Mesendoderm (in vitro differentiated cells): ENCODE measurements at regions not wholly inside any gene's neighbourhood (a gene's known extent, or its start where the extent isn't known, plus 50 kb on each side); places are given as distances from the start of the nearest gene placed in this dataset.
A peak's percentile ranks its signal among the peaks of the same experiment; 100 is the strongest.

Experiments used
- DNase-seq: peaks from one replicate; pipeline ENCODE4 v3.0.0; 2013
- H2AK5ac ChIP-seq: 2 replicates; pipeline ENCODE4 v1.6.1; 2013; ENCODE audit warnings: low read length, inconsistent platforms
- H2BK120ac ChIP-seq: 2 replicates; pipeline ENCODE4 v1.6.1; 2013; ENCODE audit warnings: low read depth, mild to moderate bottlenecking, low read length, moderate library complexity, mixed read lengths
- H2BK15ac ChIP-seq: replicated peaks from 2 replicates; pipeline ENCODE4 v1.6.1; 2013; ENCODE audit warnings: low read depth, mild to moderate bottlenecking, moderate library complexity
- H2BK5ac ChIP-seq: 2 replicates; pipeline ENCODE4 v1.6.1; 2013; ENCODE audit warnings: low read length, inconsistent platforms
- H3K18ac ChIP-seq: 2 replicates; pipeline ENCODE4 v1.6.1; 2013; ENCODE audit warnings: mild to moderate bottlenecking, low read length, mixed read lengths
- H3K23ac ChIP-seq: one replicate; pipeline ENCODE4 v1.6.1; 2013; ENCODE audit warnings: low read length
- H3K27ac ChIP-seq: 2 replicates; pipeline ENCODE4 v1.5.1; 2013; ENCODE audit warnings: low read depth, mild to moderate bottlenecking, inconsistent platforms, low read length, moderate library complexity
- H3K27me3 ChIP-seq: 2 replicates; pipeline ENCODE4 v1.6.1; 2013; ENCODE audit warnings: low read length, control low read depth, mild to moderate bottlenecking, inconsistent platforms; ENCODE audit not compliant: insufficient read depth, poor library complexity
- H3K36me3 ChIP-seq: 2 replicates; pipeline ENCODE4 v1.6.1; 2013; ENCODE audit warnings: low read length, inconsistent platforms; ENCODE audit not compliant: control insufficient read depth, insufficient read depth
- H3K4ac ChIP-seq: one replicate; pipeline ENCODE4 v1.6.1; 2013; ENCODE audit warnings: low read depth, mild to moderate bottlenecking, low read length, moderate library complexity
- H3K4me1 ChIP-seq: 2 replicates; pipeline ENCODE4 v1.6.1; 2013; ENCODE audit warnings: low read depth, low read length, inconsistent platforms; ENCODE audit not compliant: control insufficient read depth
- H3K4me2 ChIP-seq: 2 replicates; pipeline ENCODE4 v1.6.1; 2013; ENCODE audit warnings: low read length
- H3K4me3 ChIP-seq: 2 replicates; pipeline ENCODE4 v1.5.1; 2013; ENCODE audit warnings: mild to moderate bottlenecking, low read length
- H3K56ac ChIP-seq: one replicate; pipeline ENCODE4 v1.6.1; 2013; ENCODE audit warnings: low read length
- H3K79me1 ChIP-seq: 2 replicates; pipeline ENCODE4 v1.6.1; 2013; ENCODE audit warnings: low read length, inconsistent platforms
- H3K79me2 ChIP-seq: 2 replicates; pipeline ENCODE4 v1.6.1; 2013; ENCODE audit warnings: mild to moderate bottlenecking, low read length; ENCODE audit not compliant: control insufficient read depth, insufficient read depth
- H3K9ac ChIP-seq: 2 replicates; pipeline ENCODE4 v1.6.1; 2013; ENCODE audit warnings: low read length, inconsistent platforms
- H4K5ac ChIP-seq: one replicate; pipeline ENCODE4 v1.6.1; 2013; ENCODE audit warnings: low read length
- H4K8ac ChIP-seq: one replicate; pipeline ENCODE4 v1.6.1; 2013; ENCODE audit warnings: low read depth, mild to moderate bottlenecking, control low read depth, low read length, moderate library complexity
- WGBS: extraction: QIAGEN DNeasy Blood & Tissue Kit; methylation state at CpG from one replicate; pipeline ENCODE4 v1.1.7; 2013; ENCODE audit warnings: low lambda C conversion rate, missing lambda C conversion rate; ENCODE audit not compliant: insufficient coverage; ENCODE audit errors: extremely low coverage; 5-methylcytosine and 5-hydroxymethylcytosine counted together

DNA sequence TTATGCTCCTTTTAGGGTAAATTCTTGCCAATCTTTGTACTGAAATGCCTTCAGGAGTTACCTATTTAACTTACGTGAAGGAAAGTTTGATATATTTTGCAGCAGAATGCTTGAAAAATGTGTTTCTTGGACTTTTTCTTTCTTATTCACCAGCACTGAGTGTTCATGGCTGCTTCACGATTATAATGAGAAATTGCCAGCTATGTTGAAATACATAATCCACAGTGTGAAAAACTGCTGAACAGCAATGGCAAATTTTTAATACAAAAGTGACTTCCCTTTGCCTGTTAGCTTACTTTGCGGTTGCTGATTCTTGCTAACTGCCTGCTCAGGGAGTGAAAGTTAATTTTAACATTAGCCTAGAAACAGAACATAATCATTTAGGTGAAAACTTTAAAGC lies 153.8 kb upstream of the SLC4A4 start:
- H3K4me3 ChIP-seq = no peak overlapping the region
- H3K4me1 ChIP-seq = peaks cover 1% of the 10 kb centered on the region
- no peak for DNase-seq
- no peaks in the 10 kb centered on the region for H3K79me1 ChIP-seq
- no peak overlapping the region for H2BK5ac ChIP-seq
- no peak overlapping the region for H3K4me2 ChIP-seq
- H3K27ac ChIP-seq = no peak overlapping the region
- no peak overlapping the region for H2AK5ac ChIP-seq
- H3K18ac ChIP-seq = no peak overlapping the region
- no peaks in the 10 kb centered on the region for H3K79me2 ChIP-seq
- H3K56ac ChIP-seq = no peak overlapping the region
- no peak overlapping the region for H3K9ac ChIP-seq
- H2BK15ac ChIP-seq = no peak overlapping the region
- H3K23ac ChIP-seq = no peak overlapping the region
- WGBS = no CpG with 5 or more reads among the region's 3 CpGs
- H3K4ac ChIP-seq = no peak overlapping the region
- H4K8ac ChIP-seq = no peak overlapping the region
- no peak overlapping the region for H4K5ac ChIP-seq
- peaks cover 2% of the 10 kb centered on the region for H3K27me3 ChIP-seq
- no peak overlapping the region for H2BK120ac ChIP-seq
- no peaks in the 10 kb centered on the region for H3K36me3 ChIP-seq

DNA sequence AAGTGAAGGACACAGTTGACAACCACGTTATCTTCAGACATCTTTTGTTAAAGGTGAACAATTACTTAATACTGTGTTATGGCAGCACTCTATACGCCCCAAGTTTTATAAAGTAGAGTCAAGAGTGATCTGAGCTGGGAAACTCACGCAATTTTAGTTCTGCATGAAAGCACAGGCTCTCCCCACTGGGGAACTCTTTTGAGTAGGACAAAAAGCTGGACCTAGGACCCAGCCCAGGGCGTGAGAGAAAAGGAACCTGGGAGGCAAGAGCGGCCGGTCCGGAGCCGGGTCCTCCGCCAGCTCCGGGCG lies 152.6 kb upstream of the SLC4A4 start:
- Histone ChIP-seq H3K4me2 (peak overlapping the region; percentile 43), H3K56ac (peak overlapping the region; percentile 34), H3K4me3 (peak overlapping the region; percentile 31), H3K18ac (no peak overlapping the region), H2BK120ac (no peak overlapping the region), H3K4me1 (peaks cover 1% of the 10 kb centered on the region), H3K27ac (no peak overlapping the region), H3K79me1 (no peaks in the 10 kb centered on the region), H3K9ac (peak overlapping the region; percentile 63), H4K5ac (no peak overlapping the region), H3K27me3 (peaks cover 2% of the 10 kb centered on the region), H3K4ac (no peak overlapping the region), H3K79me2 (no peaks in the 10 kb centered on the region), H3K36me3 (no peaks in the 10 kb centered on the region), H3K23ac (no peak overlapping the region), H2BK15ac (no peak overlapping the region), H4K8ac (no peak overlapping the region), H2BK5ac (no peak overlapping the region), H2AK5ac (no peak overlapping the region)
- DNase-seq = no peak
- WGBS = no CpG with 5 or more reads among the region's 11 CpGs

DNA sequence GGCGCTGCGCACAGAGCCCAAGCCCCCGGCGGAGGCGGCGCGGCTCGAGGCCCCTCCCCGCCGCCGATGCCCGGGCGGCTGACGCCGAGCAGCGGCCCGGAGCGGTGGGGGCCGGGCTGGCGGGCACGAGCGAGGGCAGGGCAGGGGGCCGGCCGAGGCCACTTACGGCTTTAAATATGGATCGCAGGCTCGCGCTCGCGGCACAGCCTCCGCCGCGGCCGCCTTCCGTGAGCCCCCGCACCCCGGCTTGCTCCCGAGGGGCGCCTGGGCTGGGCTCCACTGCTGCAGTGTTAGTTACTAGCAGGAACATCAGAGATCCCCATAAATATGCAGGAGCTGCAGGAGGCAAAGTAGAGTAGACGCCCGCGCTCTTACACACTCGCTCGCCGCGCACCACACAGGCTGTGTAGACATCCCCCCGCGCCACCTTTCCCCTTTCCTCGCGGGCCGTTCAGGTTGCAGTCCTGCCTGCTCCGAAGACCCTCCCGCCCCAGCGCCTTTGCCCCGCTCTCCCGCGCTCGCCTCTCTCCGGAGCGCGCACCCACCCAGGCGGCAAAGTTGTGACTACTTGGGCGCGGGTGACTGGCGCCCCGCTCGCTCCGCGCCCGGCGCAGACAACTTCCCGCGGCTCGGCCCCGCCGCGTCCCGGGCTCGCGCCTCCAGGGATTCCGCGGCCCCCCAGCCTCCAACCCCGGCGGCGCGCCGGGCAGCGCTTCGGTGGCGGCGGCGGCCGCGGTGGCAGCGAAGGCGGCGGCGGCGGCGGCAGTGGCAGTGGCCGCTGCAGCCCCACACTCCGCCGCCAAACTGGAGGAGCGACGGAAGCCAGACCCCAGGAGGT lies 152.0 kb upstream of the SLC4A4 start:
- Histone ChIP-seq H2BK5ac (no peak overlapping the region), H3K4me1 (peaks cover 1% of the 10 kb centered on the region), H2BK15ac (no peak overlapping the region), H3K36me3 (no peaks in the 10 kb centered on the region), H3K18ac (peak overlapping the region; percentile 11), H3K23ac (no peak overlapping the region), H3K56ac (peak overlapping the region; percentile 76), H3K4me3 (peak overlapping the region; percentile 53), H2BK120ac (no peak overlapping the region), H4K8ac (no peak overlapping the region), H3K9ac (peak overlapping the region; percentile 63), H3K27ac (no peak overlapping the region), H2AK5ac (no peak overlapping the region), H3K4me2 (peak overlapping the region; percentile 74), H3K4ac (no peak overlapping the region), H3K79me1 (no peaks in the 10 kb centered on the region), H4K5ac (no peak overlapping the region), H3K79me2 (no peaks in the 10 kb centered on the region), H3K27me3 (peaks cover 2% of the 10 kb centered on the region)
- peak; percentile 62 for DNase-seq
- no CpG with 5 or more reads among the region's 105 CpGs for WGBS

DNA sequence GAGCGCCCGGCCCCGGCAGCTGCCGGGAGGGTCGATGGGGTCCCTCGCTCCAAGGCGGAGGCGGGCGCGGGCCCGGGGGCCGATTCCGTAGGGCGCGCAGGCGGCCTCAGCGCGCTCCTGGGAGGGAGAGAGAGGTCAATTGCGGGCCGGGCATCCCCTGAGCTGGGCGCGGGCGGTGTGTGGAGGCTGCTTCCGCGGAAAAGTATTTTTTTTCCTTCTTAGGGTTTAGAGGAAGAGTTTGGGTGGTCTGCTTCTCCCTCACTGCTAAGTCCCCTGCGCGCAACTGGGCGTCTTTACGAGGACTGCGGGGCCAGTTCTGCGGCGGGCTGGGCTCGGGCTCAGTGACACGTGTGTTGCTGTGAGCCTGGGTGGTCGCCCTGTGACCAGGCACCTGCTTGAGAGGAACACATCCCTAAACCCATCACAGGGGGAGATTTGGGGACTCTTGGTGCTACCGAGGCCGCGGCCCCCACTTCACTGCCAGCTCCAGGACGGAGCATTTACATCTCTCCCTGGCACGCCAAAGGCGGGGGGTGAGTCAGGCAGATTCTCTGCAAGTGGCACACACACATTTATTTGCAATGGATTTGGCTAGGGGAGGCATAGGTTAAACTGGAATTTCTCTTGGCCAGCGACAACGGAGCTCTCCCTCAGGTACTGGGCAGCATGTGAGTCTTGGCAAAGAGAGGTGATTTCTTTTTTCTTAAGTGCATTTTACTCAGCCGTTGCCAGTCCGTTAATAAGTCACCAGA lies 151.2 kb upstream of the SLC4A4 start:
- H2AK5ac ChIP-seq = no peak overlapping the region
- peaks cover 2% of the 10 kb centered on the region for H3K27me3 ChIP-seq
- H3K18ac ChIP-seq = peak overlapping the region; percentile 11
- peak; percentile 33 for DNase-seq
- no peaks in the 10 kb centered on the region for H3K79me1 ChIP-seq
- H3K23ac ChIP-seq = peak overlapping the region; percentile 38
- H2BK120ac ChIP-seq = no peak overlapping the region
- H3K4me1 ChIP-seq = peaks cover 1% of the 10 kb centered on the region
- no peak overlapping the region for H4K8ac ChIP-seq
- no peak overlapping the region for H3K27ac ChIP-seq
- no peak overlapping the region for H2BK15ac ChIP-seq
- no peaks in the 10 kb centered on the region for H3K36me3 ChIP-seq
- peak overlapping the region; percentile 76 for H3K56ac ChIP-seq
- no peak overlapping the region for H4K5ac ChIP-seq
- no peak overlapping the region for H3K4ac ChIP-seq
- H3K79me2 ChIP-seq = no peaks in the 10 kb centered on the region
- H2BK5ac ChIP-seq = no peak overlapping the region
- H3K4me2 ChIP-seq = peak overlapping the region; percentile 74
- peak overlapping the region; percentile 63 for H3K9ac ChIP-seq
- WGBS = no CpG with 5 or more reads among the region's 45 CpGs
- H3K4me3 ChIP-seq = peak overlapping the region; percentile 33

DNA sequence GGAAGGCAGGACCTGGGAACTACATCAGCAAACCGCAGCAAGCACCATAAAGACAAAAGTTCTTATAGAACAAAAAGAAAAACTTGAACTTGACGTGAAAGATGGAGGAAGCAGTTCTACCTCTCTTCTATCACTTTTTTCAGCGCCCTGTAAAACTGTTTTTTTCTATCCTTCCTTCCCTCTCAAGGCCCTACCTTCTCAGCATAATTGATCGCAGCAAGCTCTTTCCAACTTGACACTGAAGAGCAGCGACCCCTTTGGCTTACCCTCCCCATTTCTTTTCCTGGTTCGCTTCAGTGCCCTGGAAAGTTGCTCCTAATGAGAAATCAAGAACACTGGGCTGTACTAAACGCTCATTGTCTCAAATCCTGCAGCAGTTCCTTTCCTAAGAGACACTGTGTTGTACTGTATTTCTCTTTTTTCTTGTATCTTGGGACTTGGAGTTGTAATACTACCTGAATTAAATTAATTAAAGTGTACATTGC lies 150.6 kb upstream of the SLC4A4 start:
- Histone ChIP-seq H4K5ac (no peak overlapping the region), H3K27ac (no peak overlapping the region), H2BK120ac (no peak overlapping the region), H2BK15ac (no peak overlapping the region), H2AK5ac (no peak overlapping the region), H3K36me3 (no peaks in the 10 kb centered on the region), H3K4ac (no peak overlapping the region), H2BK5ac (no peak overlapping the region), H3K27me3 (peaks cover 2% of the 10 kb centered on the region), H3K18ac (no peak overlapping the region), H3K79me1 (no peaks in the 10 kb centered on the region), H3K4me2 (peak overlapping the region; percentile 74), H3K79me2 (no peaks in the 10 kb centered on the region), H3K4me1 (peaks cover 1% of the 10 kb centered on the region), H3K9ac (no peak overlapping the region), H4K8ac (no peak overlapping the region), H3K56ac (no peak overlapping the region), H3K23ac (no peak overlapping the region), H3K4me3 (no peak overlapping the region)
- DNase-seq = peak; percentile 70
- no CpG with 5 or more reads among the region's 7 CpGs for WGBS
